ENCODE measurements at regions not wholly inside any gene's neighbourhood (a gene's known extent, or its start where the extent isn't known, plus 50 kb on each side); places are given as distances from the start of the nearest gene placed in this dataset.

GRCh38 chr13:33590936-33591335, 227.0 kb upstream of the RFC3 start:
- BruUV-seq (replicated peaks) = no TSS peak
- TF ChIP-seq CTCF (IDR thresholded peaks at IDR 0.05; ENCODE audit: unreplicated experiment) = no peak
- CTCF ChIA-PET = no interaction called here
- Mint-ChIP-seq H3K4me1 (ENCODE audit: low read depth, unreplicated experiment) (no peaks in the 10 kb centered on the region), H3K9me3 (ENCODE audit: low read depth, unreplicated experiment) (no peaks in the 10 kb centered on the region), H3K36me3 (ENCODE audit: insufficient read depth, unreplicated experiment) (no peaks in the 10 kb centered on the region), H3K27me3 (ENCODE audit: unreplicated experiment) (no peaks in the 10 kb centered on the region), H3K4me3 (ENCODE audit: low read depth, unreplicated experiment) (no peak overlapping the region), H3K27ac (ENCODE audit: unreplicated experiment) (no peak overlapping the region)
- no peak for DNase-seq
- intact Hi-C loops (cut with micrococcal nuclease; ENCODE audit: unreplicated experiment) = no loop called here

- intact Hi-C loops (cut with micrococcal nuclease; ENCODE audit: unreplicated experiment) = no loop called here
- H3K9me3 Mint-ChIP-seq (ENCODE audit: low read depth, unreplicated experiment) = peaks cover 2% of the 10 kb centered on the region
- TF ChIP-seq CTCF (IDR thresholded peaks at IDR 0.05; ENCODE audit: unreplicated experiment) = no peak
- H3K27me3 Mint-ChIP-seq (ENCODE audit: unreplicated experiment) = no peaks in the 10 kb centered on the region
- no peaks in the 10 kb centered on the region for H3K36me3 Mint-ChIP-seq (ENCODE audit: insufficient read depth, unreplicated experiment)
- no TSS peak for BruUV-seq (replicated peaks)
- no peak overlapping the region for H3K4me3 Mint-ChIP-seq (ENCODE audit: low read depth, unreplicated experiment)
- no peak overlapping the region for H3K27ac Mint-ChIP-seq (ENCODE audit: unreplicated experiment)
- no peak for DNase-seq
- CTCF ChIA-PET = no interaction called here
- no peaks in the 10 kb centered on the region for H3K4me1 Mint-ChIP-seq (ENCODE audit: low read depth, unreplicated experiment)
Observed at GRCh38 chr13:33606692-33607091, 211.3 kb upstream of the RFC3 start.

GRCh38 chr13:33610438-33611120, 207.4 kb upstream of the RFC3 start:
- Mint-ChIP-seq H3K9me3 (ENCODE audit: low read depth, unreplicated experiment) (no peaks in the 10 kb centered on the region), H3K4me1 (ENCODE audit: low read depth, unreplicated experiment) (no peaks in the 10 kb centered on the region), H3K27ac (ENCODE audit: unreplicated experiment) (no peak overlapping the region), H3K36me3 (ENCODE audit: insufficient read depth, unreplicated experiment) (no peaks in the 10 kb centered on the region), H3K27me3 (ENCODE audit: unreplicated experiment) (peaks cover 12% of the 10 kb centered on the region), H3K4me3 (ENCODE audit: low read depth, unreplicated experiment) (no peak overlapping the region)
- intact Hi-C loops (cut with micrococcal nuclease; ENCODE audit: unreplicated experiment) = no loop called here
- CTCF ChIA-PET = no interaction called here
- TF ChIP-seq CTCF (IDR thresholded peaks at IDR 0.05; ENCODE audit: unreplicated experiment) = no peak
- BruUV-seq (replicated peaks) = no TSS peak
- no peak for DNase-seq

- BruUV-seq (replicated peaks) = no TSS peak
- no peak for DNase-seq
- Mint-ChIP-seq H3K27ac (ENCODE audit: unreplicated experiment) (no peak overlapping the region), H3K4me3 (ENCODE audit: low read depth, unreplicated experiment) (no peak overlapping the region), H3K9me3 (ENCODE audit: low read depth, unreplicated experiment) (no peaks in the 10 kb centered on the region), H3K36me3 (ENCODE audit: insufficient read depth, unreplicated experiment) (no peaks in the 10 kb centered on the region), H3K4me1 (ENCODE audit: low read depth, unreplicated experiment) (no peaks in the 10 kb centered on the region), H3K27me3 (ENCODE audit: unreplicated experiment) (peaks cover 12% of the 10 kb centered on the region)
- no peak for TF ChIP-seq CTCF (IDR thresholded peaks at IDR 0.05; ENCODE audit: unreplicated experiment)
- CTCF ChIA-PET = no interaction called here
- intact Hi-C loops (cut with micrococcal nuclease; ENCODE audit: unreplicated experiment) = no loop called here
Observed at GRCh38 chr13:33611121-33611805, 206.7 kb upstream of the RFC3 start.

All from Calu3 (cell line).